Brain microvascular endothelial cell (primary cell): ENCODE measurements at regions not wholly inside any gene's neighbourhood (a gene's known extent, or its start where the extent isn't known, plus 50 kb on each side); places are given as distances from the start of the nearest gene placed in this dataset.

Experiments used
- DNase-seq: peaks from one replicate; pipeline ENCODE4 v3.0.0-alpha.2; 2020
- H3K27ac ChIP-seq: fragments of 250-450 bp; sonication (Bioruptor Pico); 2 replicates; pipeline ENCODE4 v1.5.1; 2020; ENCODE audit warnings: mild to moderate bottlenecking, moderate library complexity
- H3K27me3 ChIP-seq: fragments of 250-450 bp; sonication (Bioruptor Pico); replicated peaks from 2 replicates; pipeline ENCODE4 v1.5.1; 2020; ENCODE audit warnings: mild to moderate bottlenecking
- H3K36me3 ChIP-seq: fragments of 250-450 bp; sonication (Bioruptor Pico); replicated peaks from 2 replicates; pipeline ENCODE4 v1.5.1; 2020; ENCODE audit warnings: mild to moderate bottlenecking
- H3K4me3 ChIP-seq: 2 replicates; pipeline ENCODE4 v1.5.1; 2011; ENCODE audit warnings: low read depth, mild to moderate bottlenecking, control low read depth, low read length, moderate library complexity
- CTCF ChIP-seq: IDR thresholded peaks from 2 replicates; pipeline ENCODE4 v1.5.1; 2011; ENCODE audit warnings: low read depth, mild to moderate bottlenecking, moderate library complexity, low read length, control low read depth, inconsistent platforms; ENCODE audit errors: missing control alignments
- in situ Hi-C: cut with HindIII; loops from 2 replicates; pipeline ENCODE4 v1.10.0; 2017; ENCODE audit warnings: low sequenced_read_pairs, low pct_ligation_motif_present

- Histone ChIP-seq H3K27me3 (no peaks in the 10 kb centered on the region), H3K36me3 (no peaks in the 10 kb centered on the region), H3K27ac (no peak overlapping the region), H3K4me3 (no peak overlapping the region)
- in situ Hi-C loops = no loop called here
- no peak for DNase-seq
- no peak for TF ChIP-seq CTCF
These were observed 81.8 kb upstream of the MRPS22 start for GRCh38 chr3:139261754-139262586.

- no peak for DNase-seq
- Histone ChIP-seq H3K36me3 (no peaks in the 10 kb centered on the region), H3K4me3 (no peak overlapping the region), H3K27ac (no peak overlapping the region), H3K27me3 (no peaks in the 10 kb centered on the region)
- TF ChIP-seq CTCF = no peak
- in situ Hi-C loops = no loop called here
These were observed 80.0 kb upstream of the MRPS22 start for GRCh38 chr3:139263798-139264197.

DNA sequence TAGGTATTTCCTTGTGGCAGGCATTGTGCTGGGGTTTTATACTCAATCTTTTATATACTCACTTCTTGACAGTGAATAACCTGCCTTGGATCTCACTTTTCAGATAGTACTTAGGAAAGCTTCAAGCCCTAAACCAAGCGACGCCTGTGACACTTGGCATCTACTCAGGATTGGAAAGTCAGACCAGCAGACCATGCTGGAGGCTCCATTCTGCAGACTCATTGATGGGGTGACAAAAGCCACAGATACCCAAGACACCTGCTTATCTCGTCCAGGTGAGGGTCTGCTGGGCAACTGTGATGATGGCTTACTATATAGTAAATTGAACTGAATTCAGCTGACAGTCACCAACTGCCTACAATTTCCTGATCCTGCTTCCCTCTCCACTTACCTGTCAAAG is 79.4 kb upstream of the MRPS22 start:
- in situ Hi-C loops = no loop called here
- no peak overlapping the region for H3K4me3 ChIP-seq
- H3K27me3 ChIP-seq = no peaks in the 10 kb centered on the region
- TF ChIP-seq CTCF = no peak
- no peak overlapping the region for H3K27ac ChIP-seq
- no peak for DNase-seq
- no peaks in the 10 kb centered on the region for H3K36me3 ChIP-seq

DNA sequence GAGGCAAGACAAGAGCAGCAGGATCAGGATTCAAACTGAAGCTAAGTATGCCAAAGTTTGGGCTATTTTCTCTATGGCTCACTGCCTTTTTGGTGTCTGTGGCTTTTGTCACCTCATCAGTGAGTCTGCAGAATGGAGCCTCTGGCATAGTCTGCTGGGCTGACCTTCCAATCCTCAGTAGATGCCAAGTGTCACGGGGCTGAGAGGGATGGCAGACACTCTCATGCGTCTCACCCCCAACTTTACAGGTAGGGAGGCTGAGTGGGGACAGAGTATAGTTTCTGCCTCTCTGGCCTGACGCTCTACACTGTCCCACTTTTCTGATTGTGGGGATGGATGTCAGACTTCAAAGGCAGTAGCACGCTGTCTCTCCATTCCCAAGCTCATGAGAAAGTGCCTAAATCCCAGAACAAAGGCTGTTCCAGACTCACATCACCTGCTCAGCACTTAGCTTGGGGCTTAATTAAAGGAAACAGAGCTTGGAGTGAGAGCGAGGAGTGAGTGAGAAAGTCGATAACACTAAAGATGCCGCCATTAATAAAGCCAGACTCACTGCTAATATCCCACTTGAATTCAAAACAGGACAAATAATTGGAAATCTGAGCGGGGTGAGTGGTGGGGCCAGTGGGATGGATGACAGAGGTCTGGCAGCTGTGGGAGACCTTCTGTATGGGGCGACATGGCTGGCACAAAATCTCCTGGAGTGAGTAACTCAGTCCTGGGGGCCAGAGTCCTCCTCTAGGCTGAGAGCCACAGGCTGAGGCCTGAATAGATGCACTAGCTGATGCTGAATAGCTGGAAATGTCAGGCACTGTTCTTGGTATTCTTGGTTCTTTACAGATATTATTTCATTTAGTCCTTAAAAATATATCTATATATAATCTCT is 78.4 kb upstream of the MRPS22 start:
- Histone ChIP-seq H3K36me3 (no peaks in the 10 kb centered on the region), H3K4me3 (no peak overlapping the region), H3K27me3 (no peaks in the 10 kb centered on the region), H3K27ac (no peak overlapping the region)
- no peak for DNase-seq
- in situ Hi-C loops = no loop called here
- no peak for TF ChIP-seq CTCF

GRCh38 chr3:139267300-139268246 is 76.2 kb upstream of the MRPS22 start:
- H3K4me3 ChIP-seq = no peak overlapping the region
- DNase-seq = no peak
- no peak for TF ChIP-seq CTCF
- in situ Hi-C loops = no loop called here
- no peak overlapping the region for H3K27ac ChIP-seq
- no peaks in the 10 kb centered on the region for H3K27me3 ChIP-seq
- H3K36me3 ChIP-seq = no peaks in the 10 kb centered on the region
